Type B pancreatic cell (in vitro differentiated cells): ENCODE measurements at regions not wholly inside any gene's neighbourhood (a gene's known extent, or its start where the extent isn't known, plus 50 kb on each side); places are given as distances from the start of the nearest gene placed in this dataset.

ENCODE experiments used
- DNase-seq: peaks from one replicate; pipeline ENCODE4 v3.0.0; 2021; ENCODE audit warnings: mixed read lengths; ENCODE audit not compliant: unreplicated experiment; ENCODE audit errors: extremely low spot score
- H3K27ac Mint-ChIP-seq: 2 replicates; pipeline ENCODE4 v1.8.0; 2021; ENCODE audit warnings: mild to moderate bottlenecking, mixed read lengths
- H3K27me3 Mint-ChIP-seq: 2 replicates; pipeline ENCODE4 v1.8.0; 2021; ENCODE audit warnings: mixed read lengths
- H3K36me3 Mint-ChIP-seq: 2 replicates; pipeline ENCODE4 v1.8.0; 2021; ENCODE audit warnings: mixed read lengths
- H3K4me1 Mint-ChIP-seq: one replicate; pipeline ENCODE4 v1.8.0; 2021; ENCODE audit warnings: mixed read lengths; ENCODE audit not compliant: unreplicated experiment
- H3K4me3 Mint-ChIP-seq: 2 replicates; pipeline ENCODE4 v1.8.0; 2021; ENCODE audit warnings: mild to moderate bottlenecking, mixed read lengths
- H3K9me3 Mint-ChIP-seq: 2 replicates; pipeline ENCODE4 v1.8.0; 2021; ENCODE audit warnings: mixed read lengths
- CTCF ChIP-seq: fragments of 200-600 bp; sonication (generic); conservative IDR thresholded peaks from 2 replicates; pipeline ENCODE4 v1.5.0; 2021; ENCODE audit warnings: antibody characterized with exemption, mild to moderate bottlenecking

DNA sequence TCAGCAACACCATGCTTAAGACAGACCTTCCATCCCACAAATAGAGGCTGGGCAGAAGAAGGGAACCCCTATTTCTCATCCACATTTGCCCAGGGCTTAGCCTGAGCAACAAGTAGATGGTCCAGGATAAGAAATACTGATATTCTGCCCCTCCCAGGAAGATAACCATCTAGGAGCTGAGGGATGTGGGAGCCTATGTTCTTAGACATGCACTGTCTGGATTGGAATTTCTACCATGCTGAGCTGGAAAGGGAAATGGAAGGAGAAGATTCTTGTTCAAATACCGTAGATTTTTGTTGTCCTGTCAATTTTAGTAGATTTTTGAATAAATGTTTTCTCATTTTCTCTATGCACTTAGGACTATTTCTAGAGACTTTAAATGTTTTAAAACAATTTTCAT lies 450.7 kb upstream of the SEMA6D start:
- Mint-ChIP-seq H3K4me1 (peaks cover 5% of the 10 kb centered on the region), H3K36me3 (no peaks in the 10 kb centered on the region), H3K9me3 (no peaks in the 10 kb centered on the region)

DNA sequence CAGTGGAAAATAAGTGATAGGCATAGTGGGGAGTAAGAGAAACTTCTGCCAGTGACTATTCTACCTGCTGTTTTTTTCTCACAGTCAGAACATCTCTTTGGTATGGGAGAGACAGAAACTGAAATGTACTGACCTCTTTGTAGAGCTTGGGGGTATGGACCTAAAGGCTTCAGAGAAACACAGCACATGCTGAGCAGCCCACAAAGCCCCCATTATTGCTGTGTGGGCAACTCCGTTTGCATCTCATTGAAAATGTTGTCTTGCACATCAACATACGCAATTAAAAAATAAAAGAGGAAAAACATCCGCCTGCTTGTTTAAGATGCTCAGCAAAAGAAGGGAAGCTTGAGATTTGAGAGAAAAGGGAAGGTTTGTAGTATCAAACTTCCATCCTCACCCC lies 443.4 kb upstream of the SEMA6D start:
- no peak for TF ChIP-seq CTCF
- Mint-ChIP-seq H3K4me3 (no peak overlapping the region), H3K27me3 (no peaks in the 10 kb centered on the region), H3K4me1 (no peaks in the 10 kb centered on the region), H3K27ac (no peak overlapping the region), H3K36me3 (peaks cover 8% of the 10 kb centered on the region), H3K9me3 (peaks cover 16% of the 10 kb centered on the region)
- DNase-seq, result no peak

More for the DNA sequence above, 450.7 kb upstream of the SEMA6D start:
- no peak for TF ChIP-seq CTCF
- no peak overlapping the region for H3K27ac Mint-ChIP-seq
- no peak overlapping the region for H3K4me3 Mint-ChIP-seq
- DNase-seq, result no peak
- H3K27me3 Mint-ChIP-seq, result no peaks in the 10 kb centered on the region

GRCh38 chr15:47283246-47283645 lies 434.1 kb upstream of the SEMA6D start:
- DNase-seq, result no peak
- Mint-ChIP-seq H3K4me3 (no peak overlapping the region), H3K27me3 (no peaks in the 10 kb centered on the region), H3K9me3 (peaks cover 5% of the 10 kb centered on the region), H3K36me3 (no peaks in the 10 kb centered on the region), H3K27ac (no peak overlapping the region), H3K4me1 (no peaks in the 10 kb centered on the region)
- no peak for TF ChIP-seq CTCF

DNA sequence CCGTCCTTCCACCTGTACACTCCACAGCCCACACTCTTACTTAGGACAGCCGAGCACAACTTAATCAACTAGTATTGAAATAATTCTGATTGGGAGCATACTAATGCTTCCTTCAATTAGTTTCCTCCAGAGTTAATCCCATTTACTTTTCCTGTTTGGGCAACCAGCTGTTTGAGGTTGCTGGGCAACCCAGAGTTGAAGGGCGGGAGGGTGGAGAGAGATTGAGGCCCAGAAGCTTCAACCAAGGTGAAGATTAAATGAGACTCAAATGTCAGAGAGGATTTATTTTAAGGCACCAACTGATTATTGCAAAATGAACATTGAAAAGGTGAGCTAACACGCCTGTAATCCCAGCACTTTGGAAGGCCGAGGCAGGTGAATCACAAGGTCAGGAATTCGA lies 428.5 kb upstream of the SEMA6D start:
- H3K36me3 Mint-ChIP-seq, result no peaks in the 10 kb centered on the region
- no peaks in the 10 kb centered on the region for H3K27me3 Mint-ChIP-seq
- TF ChIP-seq CTCF, result no peak
- H3K9me3 Mint-ChIP-seq, result peaks cover 5% of the 10 kb centered on the region
- no peak overlapping the region for H3K4me3 Mint-ChIP-seq
- DNase-seq, result no peak
- H3K4me1 Mint-ChIP-seq, result peaks cover 9% of the 10 kb centered on the region
- H3K27ac Mint-ChIP-seq, result no peak overlapping the region

DNA sequence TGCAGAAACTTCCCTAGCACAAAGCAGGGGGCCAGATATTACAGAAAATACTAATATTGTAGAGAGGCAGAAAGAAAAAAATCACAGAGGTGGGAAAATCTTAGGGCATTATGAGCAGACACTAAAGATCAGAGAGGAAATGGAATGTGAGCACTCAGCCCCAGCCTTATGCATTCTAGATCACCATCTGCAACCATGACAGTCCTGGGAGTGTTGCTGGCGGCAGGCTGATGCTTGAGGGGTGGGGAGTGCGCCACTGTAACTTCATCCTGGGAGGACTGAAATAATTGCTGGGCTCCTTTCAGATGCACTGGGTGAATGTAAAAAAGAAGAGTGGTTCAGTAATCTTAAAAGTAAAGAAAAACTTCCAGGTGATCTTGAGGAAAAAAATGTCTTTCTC lies 427.6 kb upstream of the SEMA6D start:
- Mint-ChIP-seq H3K9me3 (peaks cover 5% of the 10 kb centered on the region), H3K4me1 (peaks cover 9% of the 10 kb centered on the region), H3K27ac (no peak overlapping the region)

More for the DNA sequence above, 427.6 kb upstream of the SEMA6D start:
- DNase-seq, result no peak
- no peaks in the 10 kb centered on the region for H3K27me3 Mint-ChIP-seq
- TF ChIP-seq CTCF, result no peak
- H3K4me3 Mint-ChIP-seq, result no peak overlapping the region
- H3K36me3 Mint-ChIP-seq, result no peaks in the 10 kb centered on the region
